ENCODE measurements at regions not wholly inside any gene's neighbourhood (a gene's known extent, or its start where the extent isn't known, plus 50 kb on each side); places are given as distances from the start of the nearest gene placed in this dataset.

GRCh38 chr20:4306206-4306605 lies 57.1 kb upstream of the ADRA1D start:
- TF ChIP-seq RAD21 (conservative IDR thresholded peaks at IDR 0.05 in 1 of 2, IDR thresholded peaks at IDR 0.05 in 1 of 2) (no peak), CTCF (IDR thresholded peaks at IDR 0.05) (no peak), POLR2A (IDR thresholded peaks at IDR 0.05; ENCODE audit: low read length) (no peak), RNF2 (IDR thresholded peaks at IDR 0.05; ENCODE audit: borderline replicate concordance, low read depth) (no peak), MAX (IDR thresholded peaks at IDR 0.05) (no peak), EP300 (IDR thresholded peaks at IDR 0.05) (no peak), REST (IDR thresholded peaks at IDR 0.05) (no peak), ZSCAN20 (CRISPR knock-in tag; IDR thresholded peaks at IDR 0.05) (no peak), ELK1 (IDR thresholded peaks at IDR 0.05; ENCODE audit: low read depth, low read length) (no peak), PBX3 (IDR thresholded peaks at IDR 0.05) (no peak), USF2 (IDR thresholded peaks at IDR 0.05) (no peak), JUN (IDR thresholded peaks at IDR 0.05) (no peak), CHD4 (IDR thresholded peaks at IDR 0.05; ENCODE audit: borderline replicate concordance) (no peak)

Measured in A549 (cell line).